NCI-H146 treated with DMSO at 0.1 percent for 48 hours (cell line): ENCODE measurements at regions not wholly inside any gene's neighbourhood (a gene's known extent, or its start where the extent isn't known, plus 50 kb on each side); places are given as distances from the start of the nearest gene placed in this dataset.

ENCODE experiments used
- DNase-seq: peaks from one replicate; lab custom pipeline; 2025; ENCODE audit not compliant: unreplicated experiment; lab: John Stamatoyannopoulos, UW

DNA sequence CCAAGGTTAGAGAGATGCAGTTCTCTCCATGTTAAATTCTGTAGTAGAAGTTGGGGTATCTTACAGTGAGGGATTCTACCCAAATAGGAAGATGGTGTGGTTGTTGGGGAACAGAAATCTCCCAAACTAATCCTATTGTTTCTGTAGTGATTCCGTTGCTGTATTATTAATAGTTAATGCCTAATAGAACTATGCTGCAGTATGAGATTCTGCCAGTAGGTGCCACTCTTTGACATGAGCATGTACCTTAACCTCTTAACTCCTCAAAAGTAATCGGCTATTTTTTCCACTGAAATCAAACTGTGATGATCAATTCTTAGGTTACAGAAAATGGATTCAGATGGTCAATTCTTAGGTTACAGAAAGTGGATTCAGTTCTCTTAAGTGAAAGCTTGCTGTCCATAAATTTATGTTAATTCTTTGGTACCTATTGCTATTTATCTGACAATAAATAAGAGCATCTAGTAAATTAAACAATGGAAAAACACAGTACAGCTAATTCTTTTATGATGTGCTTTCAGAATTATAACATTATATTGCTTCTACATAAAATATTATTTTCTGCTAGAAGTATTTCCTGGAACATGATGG is 97.9 kb upstream of the DLX2 start:
- no peak for DNase-seq

DNA sequence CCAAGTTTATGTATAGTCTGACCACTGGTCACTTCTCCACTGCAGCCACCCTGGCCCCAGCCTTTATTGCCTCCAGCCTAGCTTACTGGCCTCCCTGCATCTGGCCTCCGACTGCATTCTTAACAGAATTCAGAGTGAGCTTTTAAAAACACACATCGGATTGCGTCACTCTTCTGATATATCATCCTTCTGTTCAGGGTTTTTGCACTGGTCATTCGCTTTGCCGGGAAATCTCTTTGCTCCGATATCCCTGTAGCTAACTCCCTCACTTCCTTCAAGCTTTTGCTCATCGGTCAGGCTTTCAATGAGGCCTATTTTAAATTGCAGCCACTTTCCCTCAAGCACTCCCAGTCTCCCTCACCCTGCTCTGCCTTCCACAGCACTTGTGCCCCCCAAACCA is 101.6 kb upstream of the DLX2 start:
- DNase-seq = no peak

- no peak for DNase-seq
These were observed 102.1 kb upstream of the DLX2 start for GRCh38 chr2:172204762-172205161.

DNA sequence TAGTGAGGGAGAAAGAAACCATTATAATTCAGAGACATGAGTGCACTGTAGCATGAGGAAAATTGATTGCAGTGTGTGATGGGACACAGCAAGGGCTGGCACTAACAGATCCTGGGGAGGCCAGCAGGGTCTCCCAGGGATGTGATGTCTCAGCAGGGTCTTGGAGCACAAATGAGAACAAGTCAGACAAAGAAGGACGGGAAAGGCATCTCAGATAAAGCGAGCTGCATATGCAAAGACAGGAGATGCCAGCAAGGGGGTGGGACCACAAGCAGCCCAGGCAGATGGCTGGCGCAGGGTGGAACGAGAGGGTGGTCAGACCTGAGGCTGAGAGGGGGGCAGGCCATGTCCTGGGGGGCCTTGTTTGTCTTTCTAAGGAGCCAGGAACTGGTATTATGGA is 102.6 kb upstream of the DLX2 start:
- DNase-seq = no peak

DNA sequence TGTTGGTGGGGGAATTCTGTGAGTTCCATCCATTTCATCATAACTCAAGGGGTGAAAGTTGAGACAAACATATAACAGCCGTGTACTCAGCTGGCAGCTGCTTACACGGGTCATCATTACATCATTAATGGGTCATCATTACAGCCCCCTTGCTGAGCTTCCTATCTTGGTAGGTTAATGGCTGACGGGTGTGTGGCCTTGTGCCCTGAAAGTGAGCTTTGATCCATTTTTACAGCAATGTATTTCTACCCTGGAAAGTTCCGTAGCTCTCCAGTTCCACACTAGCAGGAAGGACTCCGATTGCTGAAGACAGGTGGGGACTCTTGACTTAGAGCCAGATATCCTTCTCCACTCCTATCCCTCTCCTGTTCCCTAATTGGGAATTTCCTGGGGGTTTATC is 105.2 kb upstream of the DLX2 start:
- peak; percentile 71 for DNase-seq

GRCh38 chr2:172208791-172209325 is 106.2 kb upstream of the DLX2 start:
- no peak for DNase-seq

DNA sequence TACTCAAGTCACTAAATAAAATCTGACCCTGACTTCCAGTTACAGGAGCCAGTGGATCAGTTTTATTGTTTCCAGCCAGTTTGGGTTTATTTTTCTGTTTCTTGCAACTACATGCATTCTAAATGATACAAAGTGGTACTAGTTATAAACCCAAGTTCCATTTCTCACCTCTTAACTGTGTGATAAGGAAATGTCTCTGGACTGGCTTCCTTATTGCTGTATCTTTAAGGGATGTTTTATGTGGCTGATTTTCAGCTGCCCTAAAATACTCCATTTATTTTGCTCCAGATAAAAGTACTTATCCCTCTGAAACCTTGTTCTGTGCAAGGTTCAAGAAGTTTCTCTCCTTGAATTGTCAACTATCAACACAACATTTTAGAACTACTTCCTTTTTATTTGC is 107.9 kb upstream of the DLX2 start:
- no peak for DNase-seq

GRCh38 chr2:172211512-172211911 is 108.8 kb upstream of the DLX2 start:
- DNase-seq = no peak

GRCh38 chr2:172213116-172213860 is 110.6 kb upstream of the DLX2 start:
- DNase-seq = no peak

DNA sequence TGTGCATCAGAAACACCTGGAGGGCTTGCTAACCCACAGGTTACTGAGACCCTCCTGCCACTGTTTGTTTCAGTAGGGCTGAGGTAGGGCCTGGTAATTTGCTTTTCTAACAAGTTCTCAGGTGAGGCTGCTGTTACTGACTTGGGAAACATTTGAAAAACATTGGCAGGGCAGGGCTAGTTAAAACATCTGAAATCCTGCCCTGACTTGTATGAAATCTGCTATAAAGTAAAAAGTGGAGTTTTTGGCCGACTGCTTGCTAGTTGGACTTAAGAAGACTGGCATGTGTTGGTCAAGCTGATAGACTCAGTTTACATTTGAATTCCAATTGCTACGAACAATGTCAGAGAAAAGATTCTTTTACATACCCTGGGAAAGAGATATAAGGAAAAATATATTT is 111.6 kb upstream of the DLX2 start:
- DNase-seq = no peak

DNA sequence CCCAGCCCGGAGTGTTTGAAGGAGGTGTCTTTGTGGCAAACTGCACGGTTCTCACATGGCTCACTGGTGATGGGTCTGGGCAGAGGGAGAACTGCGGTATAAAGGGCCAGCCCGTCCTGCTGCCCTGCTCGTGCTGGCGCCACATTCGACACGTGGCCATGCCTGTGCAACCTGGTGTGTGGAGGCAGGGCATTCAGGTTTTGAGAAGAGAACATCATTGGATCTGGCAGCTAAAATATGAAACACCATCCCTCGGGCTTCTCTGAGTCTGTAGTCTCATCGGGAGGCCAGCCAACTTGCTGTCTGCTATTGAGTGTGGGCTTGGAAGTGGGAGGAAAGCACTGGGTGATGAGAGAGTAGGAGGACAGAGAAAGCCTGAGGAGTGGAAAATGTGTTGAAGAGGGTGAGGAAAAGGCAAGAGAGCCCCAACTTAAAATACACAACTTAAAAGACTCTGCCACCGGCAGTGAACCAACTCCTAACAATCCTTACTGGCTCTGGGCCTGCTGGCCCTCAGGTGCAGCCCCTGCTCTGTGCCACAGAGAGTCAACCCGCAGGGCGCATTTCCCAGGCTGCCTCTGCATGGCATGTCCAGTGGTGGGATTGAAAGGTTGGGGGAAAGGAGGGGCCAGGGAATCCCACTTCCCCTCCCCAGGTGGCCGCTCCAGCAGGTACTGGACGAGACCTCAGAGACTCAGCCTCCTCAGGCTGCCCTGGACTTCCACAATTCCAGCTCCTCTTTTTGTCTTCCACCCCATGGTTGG is 112.7 kb upstream of the DLX2 start:
- no peak for DNase-seq

GRCh38 chr2:172215936-172216335 is 113.2 kb upstream of the DLX2 start:
- no peak for DNase-seq

DNA sequence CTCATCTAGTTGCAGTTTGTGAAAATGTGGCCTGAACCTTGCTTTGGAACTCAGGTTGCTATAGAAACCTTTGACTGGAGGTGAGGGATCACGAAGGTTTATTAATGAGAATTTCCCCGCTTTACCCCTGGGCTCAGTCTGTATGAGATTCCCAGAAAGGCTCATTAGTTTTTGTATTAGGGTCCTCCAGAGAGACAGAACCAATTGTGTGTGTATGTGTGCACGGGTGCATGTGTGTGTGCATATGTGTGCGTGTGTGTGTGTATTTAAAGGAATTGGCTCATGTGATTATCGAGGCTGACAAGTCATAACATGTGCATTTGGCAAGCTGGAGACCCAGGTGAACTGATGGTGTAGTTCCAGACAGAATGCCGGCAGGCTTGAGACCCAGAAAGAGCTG is 113.8 kb upstream of the DLX2 start:
- DNase-seq = no peak

DNA sequence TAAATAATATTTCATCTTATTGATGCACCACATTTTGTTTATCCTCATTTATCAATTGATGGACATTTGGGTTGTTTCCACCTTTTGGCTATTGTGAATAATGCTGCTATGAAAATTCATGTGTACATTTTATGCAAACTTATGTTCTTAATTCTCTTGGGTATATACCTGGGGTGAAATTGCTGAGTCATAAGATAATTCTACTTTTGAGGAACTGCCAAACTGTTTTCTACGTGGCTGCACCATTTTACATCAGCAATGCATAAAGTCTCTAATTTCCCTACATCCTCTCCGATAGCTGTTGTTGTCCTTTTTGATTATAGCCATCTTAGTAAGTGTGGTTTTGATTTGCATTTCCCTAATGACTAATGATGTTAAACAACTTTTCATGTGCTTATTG is 116.5 kb upstream of the DLX2 start:
- DNase-seq = no peak

DNA sequence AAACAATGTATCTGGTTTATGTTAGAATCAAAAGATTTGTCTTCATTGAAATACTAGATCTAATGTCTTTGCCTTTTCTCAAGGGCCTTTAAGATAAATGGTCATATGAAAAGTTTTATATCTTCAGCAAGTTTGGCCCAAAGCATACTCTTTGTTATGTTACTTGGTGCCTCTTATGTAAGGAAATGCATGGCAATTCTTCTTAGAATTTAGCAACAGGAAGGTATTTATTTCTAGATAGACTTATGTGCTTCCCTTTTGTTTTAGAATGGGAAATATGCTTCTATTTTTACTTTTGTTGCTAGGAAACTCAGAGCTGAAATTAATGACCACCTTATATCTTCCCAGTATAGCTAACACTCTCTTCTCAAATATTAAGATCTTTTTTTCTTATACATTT is 117.4 kb upstream of the DLX2 start:
- no peak for DNase-seq

- no peak for DNase-seq
These were observed 120.9 kb upstream of the DLX2 start for GRCh38 chr2:172223601-172224054.

DNA sequence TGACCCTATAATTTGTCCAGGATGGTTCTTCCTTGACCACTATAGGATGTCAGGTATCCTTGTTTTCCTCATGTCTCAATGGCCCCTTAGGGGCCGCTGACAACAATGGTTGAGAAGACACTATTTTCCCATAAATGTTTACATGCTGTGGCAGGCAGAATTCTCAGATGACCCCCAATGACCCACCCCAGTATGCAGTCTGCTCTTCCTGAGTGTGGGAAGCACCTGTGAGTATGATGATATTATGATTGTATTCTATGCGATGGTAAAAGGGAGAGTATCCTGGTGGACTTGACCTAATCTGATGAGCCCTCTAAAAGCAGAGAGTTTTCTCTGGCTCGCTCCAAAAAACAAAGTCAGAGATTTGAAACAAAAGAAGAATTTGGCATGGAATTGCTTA is 123.1 kb upstream of the DLX2 start:
- DNase-seq = peak; percentile 3

DNA sequence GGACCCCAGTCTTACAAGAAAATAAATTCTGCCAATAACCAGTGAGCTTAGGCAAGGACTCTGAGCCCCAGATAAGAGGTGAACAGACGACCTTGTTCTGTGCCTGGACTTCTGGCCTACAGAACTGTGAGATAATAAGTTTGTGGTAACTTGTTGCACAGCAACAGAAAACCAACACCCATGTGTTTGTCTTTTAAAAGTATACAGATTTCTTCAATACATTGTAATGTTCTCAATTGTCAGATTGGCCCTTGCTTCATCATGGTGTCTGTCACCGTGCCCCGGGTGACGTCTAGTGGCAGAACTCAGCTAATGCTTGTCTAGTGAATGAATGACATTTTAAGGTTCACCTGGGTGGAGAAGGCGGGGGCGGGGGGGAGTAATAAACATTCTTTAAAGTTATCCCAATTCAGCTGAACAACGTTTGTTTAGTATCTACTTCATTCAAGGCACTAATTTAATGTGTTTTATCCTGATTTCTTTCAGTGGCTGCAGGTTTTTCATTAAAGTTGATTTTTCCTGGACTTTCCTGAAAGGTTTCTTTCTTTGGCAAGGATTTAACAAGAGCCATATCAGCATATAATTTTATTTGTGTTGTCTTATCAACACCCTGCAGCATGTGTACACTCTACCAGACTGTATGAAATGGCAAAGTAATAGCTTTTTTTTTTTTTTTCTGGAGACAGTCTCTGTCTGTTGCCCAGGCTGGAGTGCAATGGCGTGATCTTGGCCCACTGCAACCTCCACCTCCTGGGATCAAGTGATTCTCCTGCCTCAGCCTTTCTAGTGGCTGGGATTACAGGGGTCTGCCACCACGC is 123.8 kb upstream of the DLX2 start:
- no peak for DNase-seq

GRCh38 chr2:172227719-172228118 is 125.0 kb upstream of the DLX2 start:
- DNase-seq = no peak

- no peak for DNase-seq
These were observed 125.6 kb upstream of the DLX2 start for GRCh38 chr2:172228177-172228808.

- DNase-seq = no peak
These were observed 126.4 kb upstream of the DLX2 start for GRCh38 chr2:172229125-172229524.
